ENCODE measurements at regions not wholly inside any gene's neighbourhood (a gene's known extent, or its start where the extent isn't known, plus 50 kb on each side); places are given as distances from the start of the nearest gene placed in this dataset.

DNA sequence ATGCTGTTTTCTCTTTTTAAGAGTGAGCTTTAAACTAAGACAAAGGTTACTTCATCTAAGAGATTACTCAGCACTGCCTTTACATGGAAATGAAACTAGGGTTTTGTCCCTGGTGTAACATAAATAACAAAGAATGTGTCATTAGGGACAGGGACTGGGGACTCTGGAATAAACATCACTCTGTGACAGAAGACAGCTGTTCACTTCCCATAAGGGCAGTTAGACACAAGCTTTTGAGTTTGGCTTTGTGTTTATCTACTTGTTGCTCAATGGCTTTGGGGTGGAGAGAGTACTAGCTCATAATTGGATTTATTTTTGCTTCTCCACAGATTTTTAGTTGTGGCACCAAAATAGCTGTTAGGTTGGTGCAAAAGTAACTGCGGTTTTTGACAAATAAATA is 154.5 kb downstream of the OR4C45 start:
- TF ChIP-seq, protein P1, sequence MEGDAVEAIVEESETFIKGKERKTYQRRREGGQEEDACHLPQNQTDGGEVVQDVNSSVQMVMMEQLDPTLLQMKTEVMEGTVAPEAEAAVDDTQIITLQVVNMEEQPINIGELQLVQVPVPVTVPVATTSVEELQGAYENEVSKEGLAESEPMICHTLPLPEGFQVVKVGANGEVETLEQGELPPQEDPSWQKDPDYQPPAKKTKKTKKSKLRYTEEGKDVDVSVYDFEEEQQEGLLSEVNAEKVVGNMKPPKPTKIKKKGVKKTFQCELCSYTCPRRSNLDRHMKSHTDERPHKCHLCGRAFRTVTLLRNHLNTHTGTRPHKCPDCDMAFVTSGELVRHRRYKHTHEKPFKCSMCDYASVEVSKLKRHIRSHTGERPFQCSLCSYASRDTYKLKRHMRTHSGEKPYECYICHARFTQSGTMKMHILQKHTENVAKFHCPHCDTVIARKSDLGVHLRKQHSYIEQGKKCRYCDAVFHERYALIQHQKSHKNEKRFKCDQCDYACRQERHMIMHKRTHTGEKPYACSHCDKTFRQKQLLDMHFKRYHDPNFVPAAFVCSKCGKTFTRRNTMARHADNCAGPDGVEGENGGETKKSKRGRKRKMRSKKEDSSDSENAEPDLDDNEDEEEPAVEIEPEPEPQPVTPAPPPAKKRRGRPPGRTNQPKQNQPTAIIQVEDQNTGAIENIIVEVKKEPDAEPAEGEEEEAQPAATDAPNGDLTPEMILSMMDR (IDR thresholded peaks at IDR 0.05; ENCODE audit: low read depth, low read length), result no peak
- no peak for TF ChIP-seq EZH2phosphoT487 (IDR thresholded peaks at IDR 0.05; ENCODE audit: low read depth)

Data from OCI-LY3 (cell line).